ENCODE measurements at regions not wholly inside any gene's neighbourhood (a gene's known extent, or its start where the extent isn't known, plus 50 kb on each side); places are given as distances from the start of the nearest gene placed in this dataset.
"Not testable (repeated sequence)": the region's sequence is repeated elsewhere in the genome, so short reads cannot be mapped to it uniquely, and the experiment has no call there.

- FAIRE-seq (no peak), DNase-seq (ENCODE audit: low spot score) (no peak)
These were observed 223.5 kb upstream of the TUT7 start for GRCh38 chr9:86577420-86578333.

DNA sequence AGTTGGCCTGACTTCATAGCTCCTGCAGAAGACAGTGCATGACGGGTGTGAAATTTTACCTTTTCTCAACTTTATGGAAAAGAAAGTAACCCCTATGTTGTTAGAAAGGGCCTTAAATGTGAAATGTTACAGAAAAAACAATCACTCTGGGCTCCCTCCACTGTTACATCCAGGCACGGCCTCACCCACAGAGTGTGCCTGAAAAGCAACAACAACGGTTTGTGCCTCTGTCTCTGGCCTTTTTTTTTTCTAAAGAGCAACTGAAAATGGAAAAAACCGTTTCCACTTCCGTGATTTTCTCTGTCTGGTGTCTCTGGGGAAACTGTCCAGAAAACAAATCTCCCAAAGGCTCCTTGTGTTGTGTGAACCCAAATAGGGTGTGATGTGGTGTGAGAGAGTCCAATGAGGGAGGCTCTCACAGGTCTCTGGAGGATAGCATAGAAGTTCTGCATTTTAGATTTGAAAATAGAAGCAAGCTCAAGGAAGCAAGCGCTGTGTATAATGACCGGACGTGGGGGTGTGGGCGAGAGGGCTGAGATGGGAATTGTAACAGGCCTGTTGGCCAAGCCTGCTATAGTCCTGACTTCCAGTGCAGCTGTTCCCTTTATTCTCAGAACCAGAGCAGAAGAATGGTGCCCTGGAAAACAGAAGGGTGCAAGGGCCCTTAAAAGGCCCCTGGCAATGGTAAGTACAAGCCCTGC, 221.8 kb upstream of the TUT7 start:
- DNase-seq (ENCODE audit: low spot score) = no peak
- FAIRE-seq = no peak

DNA sequence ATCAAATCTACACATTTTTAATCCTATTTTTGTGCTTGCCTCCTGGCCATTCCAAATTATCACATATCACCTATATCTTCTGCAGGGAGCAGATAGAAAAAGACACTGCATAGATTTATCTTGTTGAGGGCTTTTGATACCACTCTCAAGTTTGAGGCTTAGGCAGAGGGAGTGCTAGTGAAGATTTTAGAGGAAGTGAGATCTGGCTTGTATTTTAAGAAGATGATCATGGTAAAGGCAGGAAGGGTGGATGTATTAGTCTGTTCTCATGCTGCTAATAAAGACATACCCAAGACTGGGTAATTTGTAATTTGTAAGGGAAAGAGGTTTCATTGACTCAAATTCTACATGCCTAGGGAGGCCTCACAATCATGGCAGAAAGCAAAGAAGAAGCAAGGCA, 220.9 kb upstream of the TUT7 start:
- no peak for FAIRE-seq

GRCh38 chr9:86573886-86574285, 219.7 kb upstream of the TUT7 start:
- FAIRE-seq (no peak), DNase-seq (ENCODE audit: low spot score) (no peak)

More for the DNA sequence above, 220.9 kb upstream of the TUT7 start:
- no peak for DNase-seq (ENCODE audit: low spot score)

- DNase-seq (ENCODE audit: low spot score) (no peak), FAIRE-seq (no peak)
These were observed 218.7 kb upstream of the TUT7 start for GRCh38 chr9:86572904-86573303.

DNA sequence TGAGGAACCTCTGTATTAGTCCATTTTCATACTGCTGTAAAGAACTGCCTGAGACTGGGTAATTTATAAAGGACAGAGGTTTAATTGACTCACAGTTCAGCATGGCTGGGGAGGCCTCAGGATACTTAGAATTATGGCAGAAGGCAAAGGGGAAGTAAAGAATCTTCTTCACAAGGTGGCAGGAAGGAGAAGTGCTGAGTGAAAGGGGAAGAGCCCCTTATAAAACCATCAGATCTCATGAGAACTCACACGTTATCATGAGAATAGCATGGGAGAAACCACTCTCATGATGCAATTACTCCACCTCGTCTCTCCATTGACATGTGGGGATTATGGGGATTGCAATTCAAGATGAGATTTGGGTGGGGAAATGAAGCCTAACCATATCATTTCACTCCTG, 211.4 kb upstream of the TUT7 start:
- not testable (repeated sequence) for FAIRE-seq

GRCh38 chr9:86563936-86564335, 209.7 kb upstream of the TUT7 start:
- DNase-seq (ENCODE audit: low spot score) (no peak), FAIRE-seq (no peak)

More for the DNA sequence above, 211.4 kb upstream of the TUT7 start:
- not testable (repeated sequence) for DNase-seq (ENCODE audit: low spot score)

- DNase-seq (ENCODE audit: low spot score) (peak; percentile 27), FAIRE-seq (no peak)
These were observed 209.1 kb upstream of the TUT7 start for GRCh38 chr9:86563350-86563749.

DNA sequence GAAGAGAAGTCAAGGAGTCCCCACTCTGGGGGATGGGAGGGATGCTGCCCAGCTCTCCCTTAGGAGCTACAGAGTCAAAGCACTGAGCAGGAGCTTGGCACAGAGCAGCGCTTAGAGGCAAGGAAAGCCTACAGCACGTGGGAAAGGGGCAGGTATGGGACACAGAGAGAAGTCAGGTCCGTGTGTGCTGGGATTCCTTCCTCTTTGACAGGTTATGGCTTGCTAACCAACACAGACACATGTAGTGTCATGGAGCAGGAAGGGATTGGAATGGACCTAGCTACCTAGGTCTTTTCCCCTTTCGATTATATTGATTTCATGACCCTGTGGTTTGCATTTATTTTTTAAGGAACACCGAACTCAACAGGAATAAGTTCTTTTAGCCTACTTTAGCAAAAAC, 208.5 kb upstream of the TUT7 start:
- no peak for FAIRE-seq
- DNase-seq (ENCODE audit: low spot score) = no peak

DNA sequence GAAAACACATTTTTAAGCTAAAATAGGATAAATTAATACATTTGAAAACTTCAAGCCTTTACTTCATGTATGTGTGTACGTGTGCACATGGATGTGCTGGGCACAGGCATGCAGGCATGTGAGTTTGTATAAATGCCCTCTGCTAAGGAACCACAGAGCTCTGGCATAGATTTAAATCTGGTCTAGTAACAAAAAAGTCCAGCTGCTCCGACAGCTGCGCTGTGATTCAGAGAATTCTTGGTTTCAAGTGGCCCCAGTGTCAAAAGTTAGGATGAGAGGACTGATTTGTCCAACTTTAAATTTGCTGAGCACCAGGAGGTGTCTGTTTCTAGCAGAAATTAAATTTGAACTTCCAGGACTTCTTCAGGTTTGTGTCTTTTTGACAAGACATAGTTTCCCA, 203.7 kb upstream of the TUT7 start:
- FAIRE-seq (no peak), DNase-seq (ENCODE audit: low spot score) (no peak)

DNA sequence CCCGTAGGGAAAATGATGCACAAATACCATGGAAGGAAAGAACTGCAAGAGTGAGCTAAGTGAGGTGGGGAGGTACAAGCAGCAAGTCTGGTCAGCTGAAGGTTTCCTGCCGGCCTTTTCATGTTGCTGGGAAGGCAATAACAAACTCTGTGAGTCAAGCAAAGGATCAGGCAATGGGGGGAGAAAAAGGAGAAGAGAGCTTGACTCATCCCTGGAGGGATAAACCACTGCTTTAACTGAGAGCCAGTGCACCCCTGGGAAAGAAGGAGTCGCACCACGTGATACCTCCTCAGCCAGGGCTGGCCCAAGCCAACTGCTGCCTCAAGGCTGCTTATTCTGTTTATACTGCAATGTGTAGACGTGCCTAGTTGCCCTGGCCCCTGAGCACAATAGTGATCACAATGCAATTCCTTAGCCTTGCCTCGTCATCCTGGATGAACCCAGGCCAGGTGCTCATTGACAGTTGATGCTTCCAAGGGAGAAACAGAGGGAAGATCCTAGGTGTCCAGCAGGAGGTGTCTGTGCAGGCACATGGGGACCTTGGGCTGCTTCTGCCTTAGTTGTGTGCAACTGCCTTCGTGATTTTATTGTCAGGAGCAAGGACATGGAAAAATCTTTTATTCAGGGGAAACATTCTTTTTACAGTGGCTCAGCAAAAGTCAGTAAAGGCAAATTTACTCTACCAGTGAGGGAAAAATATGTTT, 203.0 kb upstream of the TUT7 start:
- no peak for FAIRE-seq

GRCh38 chr9:86555661-86556060, 201.5 kb upstream of the TUT7 start:
- DNase-seq (ENCODE audit: low spot score) (no peak), FAIRE-seq (no peak)

More for the DNA sequence above, 203.0 kb upstream of the TUT7 start:
- peak; percentile 21 for DNase-seq (ENCODE audit: low spot score)

DNA sequence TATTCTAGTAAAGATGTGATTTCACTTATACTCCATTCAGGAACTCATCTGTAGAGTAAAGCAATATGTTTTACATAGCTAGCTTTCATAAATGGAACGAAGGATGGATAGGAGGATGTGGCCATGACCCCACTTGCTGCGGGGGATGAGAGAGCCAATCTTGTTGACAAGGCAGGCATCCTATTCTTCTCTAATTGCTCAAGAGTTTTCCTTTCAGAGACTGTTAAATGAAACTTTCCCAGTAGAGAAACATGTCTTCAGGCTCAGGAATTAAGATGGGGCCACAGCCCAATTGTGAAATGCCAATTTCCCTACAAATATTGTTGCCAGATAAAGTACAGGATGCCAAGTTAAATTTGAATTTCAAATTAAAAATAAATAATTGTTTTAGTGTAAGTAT, 196.2 kb upstream of the TUT7 start:
- no peak for FAIRE-seq
- DNase-seq (ENCODE audit: low spot score) = no peak

DNA sequence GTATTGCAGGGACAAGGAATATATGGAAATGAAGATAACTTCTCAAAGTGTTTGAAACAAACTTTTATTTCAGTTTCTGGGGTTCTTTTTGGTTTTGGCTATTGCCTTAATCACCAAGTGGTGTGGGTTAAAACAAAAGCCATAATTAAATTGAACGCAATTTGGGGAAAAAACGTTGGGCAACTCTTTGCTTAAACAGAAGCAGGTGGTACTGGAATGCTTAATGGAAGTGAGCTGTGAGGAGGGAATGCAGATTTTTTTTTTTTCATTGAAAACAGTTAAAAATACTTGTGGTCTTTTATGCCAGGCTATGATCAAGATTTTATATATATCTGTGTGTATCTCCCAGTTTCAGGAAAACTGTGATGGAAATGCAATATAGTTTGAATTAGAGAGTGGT, 195.7 kb upstream of the TUT7 start:
- no peak for DNase-seq (ENCODE audit: low spot score)
- FAIRE-seq = no peak

DNA sequence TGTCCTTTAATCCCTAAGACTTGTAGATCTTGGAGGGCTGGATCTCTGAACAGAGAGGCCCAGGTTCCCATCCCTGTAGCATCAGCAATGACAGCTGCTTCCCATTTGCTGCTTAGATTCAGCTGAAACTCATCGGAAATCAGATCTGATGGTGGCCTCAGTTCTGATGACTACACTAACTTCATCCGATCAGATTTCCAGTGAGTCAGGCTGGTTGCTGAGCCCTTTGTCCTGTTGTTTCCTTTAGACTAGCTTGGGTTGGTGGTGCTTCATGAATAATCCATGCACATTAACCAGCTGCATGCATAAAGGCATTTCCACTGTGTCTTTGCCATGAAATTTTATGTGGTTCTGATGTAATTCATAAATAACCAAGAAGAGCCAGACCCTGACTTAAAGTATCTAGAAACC, 195.2 kb upstream of the TUT7 start:
- FAIRE-seq = no peak
- no peak for DNase-seq (ENCODE audit: low spot score)

DNA sequence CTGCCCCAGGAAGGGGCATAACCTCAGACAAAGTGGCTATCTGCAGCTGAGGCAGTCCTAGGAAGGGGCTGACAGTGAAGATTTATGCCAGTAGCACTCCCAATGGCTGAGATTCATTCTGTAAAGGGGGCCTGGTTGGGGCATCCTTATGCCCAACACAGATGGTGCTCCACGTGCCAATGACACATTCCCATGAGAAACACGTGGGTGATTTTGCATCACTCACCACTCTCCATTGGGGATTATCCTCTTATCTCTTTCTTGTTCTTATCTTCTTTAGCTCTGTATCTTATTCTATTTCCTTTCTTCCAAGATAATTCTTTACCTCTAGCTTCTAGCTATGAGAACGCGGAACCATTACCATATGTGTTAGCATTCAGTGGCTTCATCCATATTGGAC, 194.0 kb upstream of the TUT7 start:
- FAIRE-seq (no peak), DNase-seq (ENCODE audit: low spot score) (no peak)

- no peak for FAIRE-seq
- DNase-seq (ENCODE audit: low spot score) = no peak
These were observed 193.4 kb upstream of the TUT7 start for GRCh38 chr9:86547571-86547970.

- DNase-seq (ENCODE audit: low spot score) = no peak
- FAIRE-seq = no peak
These were observed 192.5 kb upstream of the TUT7 start for GRCh38 chr9:86546712-86547111.

DNA sequence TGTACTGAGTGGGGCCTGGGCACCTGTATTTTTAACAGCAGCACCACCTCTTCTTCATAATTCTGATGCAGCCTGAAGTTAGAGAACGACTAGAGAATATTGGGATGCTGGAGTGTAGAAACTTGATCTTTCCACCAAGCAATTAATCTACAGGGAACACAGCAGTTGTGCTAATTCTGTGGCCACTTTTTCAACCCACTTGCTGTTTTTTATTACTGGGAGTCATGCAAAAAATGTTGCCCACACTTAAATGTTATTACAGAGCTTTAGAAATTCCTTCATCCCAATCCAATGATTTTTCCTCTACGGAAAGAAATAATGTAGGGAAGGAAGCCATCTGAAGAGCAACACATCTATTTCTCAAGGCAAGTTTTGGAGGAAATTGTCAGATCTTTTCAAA, 190.9 kb upstream of the TUT7 start:
- DNase-seq (ENCODE audit: low spot score) = no peak
- no peak for FAIRE-seq

- DNase-seq (ENCODE audit: low spot score) (no peak), FAIRE-seq (no peak)
These were observed 186.9 kb upstream of the TUT7 start for GRCh38 chr9:86541014-86541570.

- FAIRE-seq (no peak), DNase-seq (ENCODE audit: low spot score) (no peak)
These were observed 181.3 kb upstream of the TUT7 start for GRCh38 chr9:86535406-86535915.
